Adrenal gland (tissue), 9 donors: ENCODE measurements at regions not wholly inside any gene's neighbourhood (a gene's known extent, or its start where the extent isn't known, plus 50 kb on each side); places are given as distances from the start of the nearest gene placed in this dataset.

Experiments
- DNase-seq, 7 donors: peaks; one replicate each; pipeline ENCODE4 v3.0.0-alpha.2; 2019 to 2020
- H3K27ac ChIP-seq, 5 donors: fragments of 200-600 bp; sonication (generic) in 4 of 5; 1 replicate in 3 of 5; 2 replicates in 2 of 5; pipeline versions ENCODE4 v1.5.1 to v1.8.0; 2016 to 2020; ENCODE audit warnings: mild to moderate bottlenecking in 1 of 5
- H3K27me3 ChIP-seq: fragments of 200-600 bp; 2 replicates; pipeline ENCODE4 v1.8.0; 2021
- H3K36me3 ChIP-seq, 2 donors: fragments of 200-600 bp; replicated peaks in 1 of 2; 1 replicate in 1 of 2; 2 replicates in 1 of 2; pipeline versions ENCODE4 v1.5.1 to v1.8.0; 2018 to 2022
- H3K4me1 ChIP-seq, 2 donors: fragments of 200-600 bp; replicated peaks in 1 of 2; 1 replicate in 1 of 2; 2 replicates in 1 of 2; pipeline versions ENCODE4 v1.5.1 to v1.8.0; 2018 to 2021
- H3K4me3 ChIP-seq, 4 donors: fragments of 200-600 bp; sonication (generic) in 3 of 4; one replicate each; pipeline ENCODE4 v1.5.1; 2016 to 2018
- H3K9me3 ChIP-seq, 3 donors: fragments of 200-600 bp; sonication (generic) in 1 of 3; replicated peaks in 1 of 3; 1 replicate in 2 of 3; 2 replicates in 1 of 3; pipeline versions ENCODE4 v1.5.1 to v1.8.0; 2016 to 2021
- POLR2A ChIP-seq, 2 donors: fragments of 450-650 bp; IDR thresholded peaks; one replicate each; pipeline ENCODE4 v1.6.1; 2017; ENCODE audit warnings: antibody characterized with exemption in 2 of 2, mild to moderate bottlenecking in 2 of 2, moderate library complexity in 1 of 2
- WGBS, 4 donors: extraction: QIAGEN DNeasy Blood & Tissue Kit in 2 of 4; methylation state at CpG; one replicate each; pipeline versions ENCODE4 v1.1.5 to v1.1.7; 2013 to 2017; 5-methylcytosine and 5-hydroxymethylcytosine counted together
- intact Hi-C, 2 donors: fragments of 100-400 bp; cut with DNase I; formaldehyde crosslinking; loops; one replicate each; pipeline versions ENCODE4 v1.14.1 to v1.15.0; 2022 to 2023
- TF ChIP-seq, protein P1 (sequence below), 6 experiments: fragments of 450-650 bp in 4 of 6; fragments of 200-600 bp in 2 of 6; sonication (generic) in 1 of 6; IDR thresholded peaks; 1 replicate in 5 of 6; 2 replicates in 1 of 6; pipeline versions ENCODE4 v1.5.1 to v1.8.0; 2016 to 2021; ENCODE audit warnings: antibody characterized with exemption in 6 of 6, mild to moderate bottlenecking in 2 of 6, moderate library complexity in 1 of 6
- donor health status: healthy with polysubstance abuse.
- donor health status: Bipolar disorder and iron deficiency.
- donor health status: DM: yes; HTN: yes; CAD: no.
- donor health status: DM: no; HTN: no; CAD: no.
- donor health status: DM: no; HTN: no; CAD: no.

DNA sequence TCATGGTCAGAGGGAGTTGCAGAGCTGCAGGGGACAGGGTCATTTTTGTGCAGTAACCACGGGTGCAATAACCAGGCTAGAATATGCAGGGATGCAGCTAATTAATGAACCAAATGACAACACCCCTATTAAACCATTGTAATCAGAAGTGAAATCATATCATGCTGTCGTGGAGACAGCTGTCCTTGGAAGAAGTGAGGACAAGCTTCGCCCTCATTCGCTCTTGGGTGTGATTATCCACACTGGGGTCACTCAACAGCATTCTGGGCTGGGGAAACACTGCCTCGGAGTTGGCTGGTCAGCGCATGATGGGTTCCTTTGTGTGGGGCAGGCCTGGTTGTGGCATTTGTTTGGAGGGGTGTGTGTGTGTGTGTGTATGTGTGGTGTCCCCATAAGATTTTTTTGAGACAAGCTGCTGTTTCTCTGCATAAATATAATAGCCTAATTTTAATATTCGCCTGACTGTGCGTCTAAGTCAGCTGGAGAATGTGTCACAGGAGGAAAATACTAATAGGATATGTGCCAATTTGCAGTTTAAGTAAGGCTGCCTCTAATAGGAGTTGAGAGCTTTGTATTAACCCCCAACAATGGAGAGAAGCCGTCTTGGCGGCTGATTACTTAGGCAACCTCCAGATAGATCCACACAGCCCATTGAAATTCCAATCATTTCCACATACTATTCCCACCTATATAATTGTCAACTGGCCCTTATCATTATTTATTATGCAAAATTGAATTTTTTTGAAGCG lies 149.4 kb downstream of the DNAJB6 start:
- Histone ChIP-seq H3K9me3 (no peaks in the 10 kb centered on the region), H3K4me3 (no peak overlapping the region), H3K4me1 (no peaks in the 10 kb centered on the region), H3K36me3 (no peaks in the 10 kb centered on the region), H3K27ac (no peak overlapping the region), H3K27me3 (no peaks in the 10 kb centered on the region)
- 64 to 70% (median 69%) methylated on average over 11 of the region's 11 CpGs for WGBS, 4 donors
- TF ChIP-seq, protein P1, sequence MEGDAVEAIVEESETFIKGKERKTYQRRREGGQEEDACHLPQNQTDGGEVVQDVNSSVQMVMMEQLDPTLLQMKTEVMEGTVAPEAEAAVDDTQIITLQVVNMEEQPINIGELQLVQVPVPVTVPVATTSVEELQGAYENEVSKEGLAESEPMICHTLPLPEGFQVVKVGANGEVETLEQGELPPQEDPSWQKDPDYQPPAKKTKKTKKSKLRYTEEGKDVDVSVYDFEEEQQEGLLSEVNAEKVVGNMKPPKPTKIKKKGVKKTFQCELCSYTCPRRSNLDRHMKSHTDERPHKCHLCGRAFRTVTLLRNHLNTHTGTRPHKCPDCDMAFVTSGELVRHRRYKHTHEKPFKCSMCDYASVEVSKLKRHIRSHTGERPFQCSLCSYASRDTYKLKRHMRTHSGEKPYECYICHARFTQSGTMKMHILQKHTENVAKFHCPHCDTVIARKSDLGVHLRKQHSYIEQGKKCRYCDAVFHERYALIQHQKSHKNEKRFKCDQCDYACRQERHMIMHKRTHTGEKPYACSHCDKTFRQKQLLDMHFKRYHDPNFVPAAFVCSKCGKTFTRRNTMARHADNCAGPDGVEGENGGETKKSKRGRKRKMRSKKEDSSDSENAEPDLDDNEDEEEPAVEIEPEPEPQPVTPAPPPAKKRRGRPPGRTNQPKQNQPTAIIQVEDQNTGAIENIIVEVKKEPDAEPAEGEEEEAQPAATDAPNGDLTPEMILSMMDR (IDR thresholded peaks at IDR 0.05): no peak
- TF ChIP-seq POLR2A (IDR thresholded peaks at IDR 0.05): no peak
- intact Hi-C loops: no loop called here
- peak in 1 of 7 donors; percentile 23 for DNase-seq

DNA sequence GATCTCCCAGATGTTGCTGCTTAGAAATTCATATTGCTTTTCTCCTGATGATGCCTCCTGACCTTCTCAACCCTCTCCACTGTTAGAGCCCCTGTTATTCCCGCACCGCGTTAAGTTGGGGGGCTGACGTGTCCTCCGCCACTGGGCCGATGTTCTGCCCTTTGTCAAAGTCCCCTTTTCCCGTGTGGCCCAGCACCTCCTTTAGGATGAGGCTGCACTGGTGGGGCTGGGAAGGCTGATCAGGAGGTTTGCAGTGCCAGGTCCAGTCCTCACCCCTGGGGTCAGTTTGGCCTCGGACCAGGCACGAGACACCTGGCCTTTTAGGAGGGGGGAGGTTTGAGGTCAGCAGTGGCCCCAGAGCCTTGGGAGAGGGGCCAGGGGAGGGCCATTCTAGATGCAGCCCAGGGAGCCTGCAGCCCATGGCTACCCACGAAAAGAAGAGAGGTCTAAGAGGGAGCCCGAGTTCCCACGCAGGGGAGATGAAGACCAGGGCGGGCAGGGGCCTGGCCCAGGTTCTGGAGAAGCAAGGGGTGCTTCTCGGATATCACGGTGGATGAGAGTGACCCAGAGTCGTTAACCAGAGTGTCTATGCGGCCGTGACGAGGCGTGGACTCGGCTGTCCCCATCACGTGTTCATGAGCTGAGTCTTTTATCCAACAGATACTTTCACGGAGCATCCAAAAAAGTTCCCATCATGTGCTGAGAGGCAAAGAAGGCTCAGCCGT lies 150.4 kb downstream of the DNAJB6 start:
- no peak overlapping the region for H3K27ac ChIP-seq
- H3K27me3 ChIP-seq: no peaks in the 10 kb centered on the region
- H3K4me3 ChIP-seq: no peak overlapping the region
- H3K9me3 ChIP-seq: no peaks in the 10 kb centered on the region
- 79 to 83% (median 80%) methylated on average over 22 to 24 of the region's 24 CpGs for WGBS, 4 donors
- H3K4me1 ChIP-seq: no peaks in the 10 kb centered on the region
- H3K36me3 ChIP-seq: no peaks in the 10 kb centered on the region
- intact Hi-C loops: no loop called here
- peak in 1 of 7 donors; percentile 35 for DNase-seq
- no peak for TF ChIP-seq POLR2A (IDR thresholded peaks at IDR 0.05)
- TF ChIP-seq, protein P1 (IDR thresholded peaks at IDR 0.05): no peak

DNA sequence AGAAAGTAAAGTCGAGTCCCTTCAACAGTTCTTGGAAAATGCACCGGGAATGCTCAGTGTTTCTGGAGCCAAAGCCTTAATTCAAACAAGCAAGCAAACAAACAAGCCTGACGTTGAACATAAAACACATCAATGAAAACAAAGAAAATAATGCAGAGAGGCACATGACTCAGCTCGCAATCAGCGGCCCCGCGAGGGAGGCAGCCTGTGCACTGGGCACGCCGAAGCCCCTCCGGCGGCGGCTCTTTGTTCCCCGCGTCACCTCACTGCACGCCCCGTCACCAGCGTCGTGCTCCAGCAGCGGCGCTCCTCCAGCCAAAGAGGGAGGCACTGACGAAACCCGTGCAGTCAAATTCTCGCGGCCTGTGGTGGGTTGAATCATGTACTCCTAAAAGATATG lies 151.5 kb downstream of the DNAJB6 start:
- peak in 1 of 7 donors; percentile 31 for DNase-seq
- 88 to 93% (median 92%) methylated on average over 24 of the region's 24 CpGs for WGBS, 4 donors
- H3K27me3 ChIP-seq: no peaks in the 10 kb centered on the region
- H3K4me1 ChIP-seq: no peaks in the 10 kb centered on the region
- no peak overlapping the region for H3K27ac ChIP-seq
- intact Hi-C loops: no loop called here
- no peak overlapping the region for H3K4me3 ChIP-seq
- no peak for TF ChIP-seq POLR2A (IDR thresholded peaks at IDR 0.05)
- TF ChIP-seq, protein P1 (IDR thresholded peaks at IDR 0.05): no peak
- no peaks in the 10 kb centered on the region for H3K36me3 ChIP-seq
- no peaks in the 10 kb centered on the region for H3K9me3 ChIP-seq

- no peaks in the 10 kb centered on the region for H3K36me3 ChIP-seq
- no peak for DNase-seq
- 78 to 86% (median 83%) methylated on average over 10 of the region's 10 CpGs for WGBS, 4 donors
- H3K27me3 ChIP-seq: no peaks in the 10 kb centered on the region
- no peaks in the 10 kb centered on the region for H3K4me1 ChIP-seq
- H3K4me3 ChIP-seq: no peak overlapping the region
- TF ChIP-seq, protein P1 (IDR thresholded peaks at IDR 0.05): no peak
- TF ChIP-seq POLR2A (IDR thresholded peaks at IDR 0.05): no peak
- no peaks in the 10 kb centered on the region for H3K9me3 ChIP-seq
- intact Hi-C loops: no loop called here
- no peak overlapping the region for H3K27ac ChIP-seq
Observed at GRCh38 chr7:157488966-157489365, 152.2 kb downstream of the DNAJB6 start.
